Loucy (cell line): ENCODE measurements at regions not wholly inside any gene's neighbourhood (a gene's known extent, or its start where the extent isn't known, plus 50 kb on each side); places are given as distances from the start of the nearest gene placed in this dataset.

Source experiments
- H2AFZ ChIP-seq: fragments of 200-600 bp; sonication (generic); 2 replicates; pipeline ENCODE4 v1.6.0; 2016; ENCODE audit warnings: antibody characterized with exemption, mild to moderate bottlenecking, low read length, moderate library complexity
- H3F3A ChIP-seq: fragments of 200-600 bp; 2 replicates; pipeline ENCODE4 v1.6.0; 2016; ENCODE audit warnings: antibody characterized with exemption, low read depth, mild to moderate bottlenecking
- H3K27me3 ChIP-seq: fragments of 200-600 bp; sonication (generic); 2 replicates; pipeline ENCODE4 v1.6.1; 2014; ENCODE audit warnings: low read length, mild to moderate bottlenecking; ENCODE audit not compliant: insufficient read depth, poor library complexity, severe bottlenecking
- H3K36me3 ChIP-seq: fragments of 200-600 bp; sonication (generic); 2 replicates; pipeline ENCODE4 v1.6.1; 2016; ENCODE audit warnings: low read length; ENCODE audit not compliant: insufficient read depth
- H3K4me1 ChIP-seq: fragments of 200-600 bp; sonication (generic); 2 replicates; pipeline ENCODE4 v1.5.1; 2014; ENCODE audit warnings: low read length, mild to moderate bottlenecking; ENCODE audit not compliant: insufficient read depth, poor library complexity, severe bottlenecking
- H3K4me2 ChIP-seq: fragments of 200-600 bp; sonication (generic); 2 replicates; pipeline ENCODE4 v1.6.0; 2014; ENCODE audit warnings: antibody characterized with exemption, low read length, low read depth, mild to moderate bottlenecking; ENCODE audit not compliant: poor library complexity, severe bottlenecking
- H3K4me3 ChIP-seq: fragments of 200-600 bp; sonication (generic); 2 replicates; pipeline ENCODE4 v1.5.1; 2014; ENCODE audit warnings: low read length, mild to moderate bottlenecking, mixed read lengths; ENCODE audit not compliant: poor library complexity, severe bottlenecking
- H3K79me2 ChIP-seq: fragments of 200-600 bp; sonication (generic); 2 replicates; pipeline ENCODE4 v1.6.1; 2014; ENCODE audit warnings: low read length; ENCODE audit not compliant: insufficient read depth
- H3K9ac ChIP-seq: fragments of 200-600 bp; sonication (generic); 2 replicates; pipeline ENCODE4 v1.6.0; 2014; ENCODE audit warnings: mild to moderate bottlenecking, low read depth, low read length, moderate library complexity; ENCODE audit not compliant: poor library complexity, severe bottlenecking
- H3K9me2 ChIP-seq: fragments of 200-600 bp; sonication (generic); replicated peaks from 2 replicates; pipeline ENCODE4 v1.6.1; 2016; ENCODE audit warnings: low read depth, low read length, mixed read lengths
- H3K9me3 ChIP-seq: fragments of 200-600 bp; sonication (generic); 2 replicates; pipeline ENCODE4 v1.6.1; 2014; ENCODE audit warnings: mild to moderate bottlenecking, antibody characterized with exemption, low read length, low read depth; ENCODE audit not compliant: insufficient read depth
- H4K20me1 ChIP-seq: fragments of 200-600 bp; sonication (generic); 2 replicates; pipeline ENCODE4 v1.6.0; 2014; ENCODE audit warnings: antibody characterized with exemption, low read length, mild to moderate bottlenecking; ENCODE audit not compliant: insufficient read depth, poor library complexity, severe bottlenecking
- CTCF ChIP-seq: fragments of 200-600 bp; sonication (generic); conservative IDR thresholded peaks from 2 replicates; pipeline ENCODE4 v1.5.1; 2014; ENCODE audit warnings: mild to moderate bottlenecking, antibody characterized with exemption, low read length
- EZH2phosphoT487 ChIP-seq: fragments of 200-600 bp; IDR thresholded peaks from 2 replicates; pipeline ENCODE4 v1.6.1; 2018; ENCODE audit warnings: antibody characterized with exemption, mild to moderate bottlenecking, moderate library complexity, borderline replicate concordance

- H3K9me3 ChIP-seq = peaks cover 2% of the 10 kb centered on the region; the same call in 1 of the 2 replicates
- no peak overlapping the region for H3K4me3 ChIP-seq
- H4K20me1 ChIP-seq = no peaks in the 10 kb centered on the region
- no peaks in the 10 kb centered on the region for H3K9me2 ChIP-seq
- no peaks in the 10 kb centered on the region for H3F3A ChIP-seq
- H3K9ac ChIP-seq = no peak overlapping the region
- H2AFZ ChIP-seq = no peak overlapping the region
- H3K79me2 ChIP-seq = no peaks in the 10 kb centered on the region
- H3K36me3 ChIP-seq = no peaks in the 10 kb centered on the region
- H3K4me1 ChIP-seq = no peaks in the 10 kb centered on the region
- H3K27me3 ChIP-seq = no peaks in the 10 kb centered on the region
- TF ChIP-seq EZH2phosphoT487 (no peak), CTCF (no peak)
- no peak overlapping the region for H3K4me2 ChIP-seq
These were observed 386.9 kb upstream of the SMC2 start for GRCh38 chr9:103707181-103707580.

- H3K9me2 ChIP-seq = no peaks in the 10 kb centered on the region
- H3K27me3 ChIP-seq = no peaks in the 10 kb centered on the region
- no peak overlapping the region for H3K9ac ChIP-seq
- TF ChIP-seq CTCF = no peak
- no peak for TF ChIP-seq EZH2phosphoT487
- no peak overlapping the region for H3K4me3 ChIP-seq
- no peaks in the 10 kb centered on the region for H4K20me1 ChIP-seq
- H3K36me3 ChIP-seq = no peaks in the 10 kb centered on the region
- no peaks in the 10 kb centered on the region for H3K4me1 ChIP-seq
- H3K79me2 ChIP-seq = no peaks in the 10 kb centered on the region
- no peaks in the 10 kb centered on the region for H3K9me3 ChIP-seq
- H2AFZ ChIP-seq = no peak overlapping the region
- no peaks in the 10 kb centered on the region for H3F3A ChIP-seq
- H3K4me2 ChIP-seq = no peak overlapping the region
These were observed 384.7 kb upstream of the SMC2 start for GRCh38 chr9:103709366-103709765.

DNA sequence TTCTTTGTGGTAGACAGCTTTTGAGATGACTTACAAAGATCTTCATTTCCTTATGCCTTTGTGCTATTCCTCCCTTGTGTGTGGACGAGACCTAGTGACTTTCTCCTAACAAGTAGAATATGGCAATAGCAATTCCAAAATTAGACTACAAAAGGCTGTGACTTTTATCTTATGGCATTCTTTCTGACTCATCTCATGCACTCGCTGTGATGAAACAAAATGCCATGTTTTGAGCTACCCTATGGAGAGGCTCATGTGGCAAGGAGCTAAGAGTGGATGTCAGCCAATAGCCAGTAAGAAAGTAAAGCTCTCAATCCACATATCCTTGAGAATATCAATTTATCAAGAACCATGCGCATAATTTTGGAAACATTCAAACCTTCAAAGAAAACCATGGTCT, 380.5 kb upstream of the SMC2 start:
- no peaks in the 10 kb centered on the region for H3K36me3 ChIP-seq
- no peaks in the 10 kb centered on the region for H3K79me2 ChIP-seq
- no peaks in the 10 kb centered on the region for H4K20me1 ChIP-seq
- no peak for TF ChIP-seq EZH2phosphoT487
- TF ChIP-seq CTCF = no peak
- no peaks in the 10 kb centered on the region for H3K27me3 ChIP-seq
- no peaks in the 10 kb centered on the region for H3K4me1 ChIP-seq
- no peaks in the 10 kb centered on the region for H3K9me2 ChIP-seq
- no peaks in the 10 kb centered on the region for H3K9me3 ChIP-seq
- no peak overlapping the region for H3K4me2 ChIP-seq
- no peak overlapping the region for H3K9ac ChIP-seq
- no peak overlapping the region for H3K4me3 ChIP-seq
- no peaks in the 10 kb centered on the region for H3F3A ChIP-seq
- no peak overlapping the region for H2AFZ ChIP-seq
